DLD1 (cell line): ENCODE measurements at regions not wholly inside any gene's neighbourhood (a gene's known extent, or its start where the extent isn't known, plus 50 kb on each side); places are given as distances from the start of the nearest gene placed in this dataset.

Experiments used
- in situ Hi-C: cut with HindIII; loops from 2 replicates; pipeline ENCODE4 v1.10.0; 2017; ENCODE audit warnings: low sequenced_read_pairs

GRCh38 chr12:104858611-104859543 is 99.2 kb downstream of the SLC41A2 start:
- in situ Hi-C loops = no loop called here

- in situ Hi-C loops = no loop called here
These were observed 101.6 kb downstream of the SLC41A2 start for GRCh38 chr12:104856531-104856930.

GRCh38 chr12:104855599-104855998 is 102.5 kb downstream of the SLC41A2 start:
- in situ Hi-C loops = no loop called here

GRCh38 chr12:104852896-104853295 is 105.2 kb downstream of the SLC41A2 start:
- in situ Hi-C loops = no loop called here

GRCh38 chr12:104852102-104852501 is 106.0 kb downstream of the SLC41A2 start:
- in situ Hi-C loops = no loop called here

- in situ Hi-C loops = no loop called here
These were observed 107.3 kb downstream of the SLC41A2 start for GRCh38 chr12:104850781-104851180.

- in situ Hi-C loops = no loop called here
These were observed 111.9 kb downstream of the SLC41A2 start for GRCh38 chr12:104846056-104846767.

- in situ Hi-C loops = no loop called here
These were observed 114.0 kb downstream of the SLC41A2 start for GRCh38 chr12:104844123-104844522.

GRCh38 chr12:104840262-104840661 is 117.8 kb downstream of the SLC41A2 start:
- in situ Hi-C loops = no loop called here

GRCh38 chr12:104835317-104835716 is 122.8 kb downstream of the SLC41A2 start:
- in situ Hi-C loops = loop anchor here (5.0 kb wide), 1 partner anchor 88 kb away; no protein-coding TSS in a partner anchor

- in situ Hi-C loops = loop anchor here (5.0 kb wide), 1 partner anchor 87 kb away; no protein-coding TSS in a partner anchor
These were observed 123.5 kb downstream of the SLC41A2 start for GRCh38 chr12:104834607-104835006.

GRCh38 chr12:104833756-104834155 is 124.3 kb downstream of the SLC41A2 start:
- in situ Hi-C loops = no loop called here

- in situ Hi-C loops = no loop called here
These were observed 130.1 kb downstream of the SLC41A2 start for GRCh38 chr12:104828015-104828414.

GRCh38 chr12:104827587-104827986 is 130.5 kb downstream of the SLC41A2 start:
- in situ Hi-C loops = no loop called here

- in situ Hi-C loops = no loop called here
These were observed 132.7 kb downstream of the SLC41A2 start for GRCh38 chr12:104825408-104825807.

- in situ Hi-C loops = no loop called here
These were observed 134.1 kb downstream of the SLC41A2 start for GRCh38 chr12:104823985-104824461.

GRCh38 chr12:104822941-104823340 is 135.1 kb downstream of the SLC41A2 start:
- in situ Hi-C loops = no loop called here

- in situ Hi-C loops = no loop called here
These were observed 141.1 kb downstream of the SLC41A2 start for GRCh38 chr12:104816845-104817503.

- in situ Hi-C loops = no loop called here
These were observed 142.2 kb downstream of the SLC41A2 start for GRCh38 chr12:104815935-104816334.

- in situ Hi-C loops = no loop called here
These were observed 143.1 kb downstream of the SLC41A2 start for GRCh38 chr12:104814944-104815343.
